HCT116 (cell line): ENCODE measurements at regions not wholly inside any gene's neighbourhood (a gene's known extent, or its start where the extent isn't known, plus 50 kb on each side); places are given as distances from the start of the nearest gene placed in this dataset.

Source experiments
- ATAC-seq: fragments of 200-7000 bp; cut with Tn5 transposase; 2 replicates; pipeline ENCODE4 v1.9.1; 2020; ENCODE audit warnings: mild to moderate bottlenecking, moderate library complexity
- BruUV-seq: library from RNA; stranded (reverse); fragments of 400-500 nt; replicated peaks from 2 replicates; lab custom pipeline; 2021; lab: Mats Ljungman, UMichigan
- CTCF ChIA-PET: fragments of 300-600 bp; sonication (Branson Sonifier 250); formaldehyde crosslinking; loops from one replicate; lab custom pipeline; 2021; ENCODE audit warnings: antibody characterized with exemption; lab: Charles Lee
- POLR2A ChIA-PET: fragments of 300-600, 350-600 bp; sonication (Branson Sonifier 250); formaldehyde crosslinking; loops from one replicate; lab custom pipeline; 2021; ENCODE audit warnings: antibody characterized with exemption; lab: Charles Lee
- RAD21 ChIA-PET, 2 experiments: fragments of 300-600 bp; sonication (Branson Sonifier 250); formaldehyde crosslinking; loops; one replicate each; lab custom pipeline; 2023; ENCODE audit warnings: low total read pairs in 2 of 2; ENCODE audit not compliant: uncharacterized antibody in 2 of 2, unreplicated experiment in 2 of 2, low non-redundant PET in 1 of 2; lab: Charles Lee
- DNase-seq: peaks from one replicate; pipeline ENCODE4 v3.0.0-alpha.2; 2010; ENCODE audit warnings: low read depth, low spot score
- H2AFZ ChIP-seq: fragments of 200-600 bp; shearing (Covaris generic), sonication (generic); 2 replicates; pipeline ENCODE4 v1.6.1; 2017; ENCODE audit warnings: low read depth, mixed run types, mixed read lengths, antibody characterized with exemption, low read length; ENCODE audit not compliant: poor library complexity, severe bottlenecking
- H3K27ac ChIP-seq: 2 replicates; pipeline ENCODE4 v1.5.1; 2012; ENCODE audit warnings: low read depth, low read length
- H3K27me3 ChIP-seq: fragments of 200-600 bp; sonication (generic); 2 replicates; pipeline ENCODE4 v1.6.1; 2016; ENCODE audit warnings: mixed run types, low read length, mixed read lengths; ENCODE audit not compliant: insufficient read depth
- H3K36me3 ChIP-seq, 2 experiments: fragments of 200-500 bp in 1 of 2; fragments of 200-600 bp in 1 of 2; sonication (Bioruptor generic) in 1 of 2; sonication (generic) in 1 of 2; 2 replicates each; pipeline versions ENCODE4 v1.5.1 to v1.6.1; 2014 to 2016; ENCODE audit warnings: low read length in 2 of 2, inconsistent platforms in 1 of 2, mixed read lengths in 1 of 2, mixed run types in 1 of 2; ENCODE audit not compliant: insufficient read depth in 2 of 2, control insufficient read depth in 1 of 2
- H3K4me1 ChIP-seq, 2 experiments: fragments of 200-600 bp in 1 of 2; sonication (generic) in 1 of 2; 2 replicates each; pipeline versions ENCODE4 v1.5.1 to v1.6.1; 2012 to 2017; ENCODE audit warnings: low read length in 2 of 2, inconsistent platforms in 1 of 2, mild to moderate bottlenecking in 1 of 2, mixed read lengths in 1 of 2, mixed run types in 1 of 2, moderate library complexity in 1 of 2; ENCODE audit not compliant: insufficient read depth in 2 of 2, control insufficient read depth in 1 of 2
- H3K4me2 ChIP-seq: fragments of 200-600 bp; sonication (generic); 2 replicates; pipeline ENCODE4 v1.6.1; 2017; ENCODE audit warnings: mixed run types, low read length, mixed read lengths
- H3K4me3 ChIP-seq, 2 experiments: fragments of 200-600 bp in 1 of 2; sonication (generic) in 1 of 2; replicated peaks in 1 of 2; 2 replicates each; pipeline ENCODE4 v1.5.1; 2011 to 2016; ENCODE audit warnings: low read length in 2 of 2, control low read depth in 1 of 2, low read depth in 1 of 2, mild to moderate bottlenecking in 1 of 2, mixed read lengths in 1 of 2, mixed run types in 1 of 2
- H3K79me2 ChIP-seq: fragments of 200-600 bp; sonication (generic); 2 replicates; pipeline ENCODE4 v1.6.1; 2017; ENCODE audit warnings: mild to moderate bottlenecking, mixed run types, low read length, moderate library complexity, mixed read lengths; ENCODE audit not compliant: insufficient read depth
- H3K9ac ChIP-seq: fragments of 200-600 bp; sonication (generic); 2 replicates; pipeline ENCODE4 v1.6.1; 2016; ENCODE audit warnings: low read length, mixed read lengths
- H3K9me2 ChIP-seq: fragments of 200-600 bp; sonication (generic), shearing (Covaris generic); 2 replicates; pipeline ENCODE4 v1.6.1; 2017; ENCODE audit warnings: mixed run types, mild to moderate bottlenecking, moderate library complexity; ENCODE audit not compliant: insufficient read depth
- H3K9me3 ChIP-seq, 2 experiments: fragments of 200-500 bp in 1 of 2; fragments of 200-600 bp in 1 of 2; sonication (Bioruptor generic) in 1 of 2; sonication (generic) in 1 of 2; 2 replicates each; pipeline ENCODE4 v1.6.1; 2014 to 2017; ENCODE audit warnings: low read length in 2 of 2, mixed read lengths in 2 of 2, inconsistent platforms in 1 of 2, low read depth in 1 of 2, mild to moderate bottlenecking in 1 of 2, mixed run types in 1 of 2, moderate library complexity in 1 of 2; ENCODE audit not compliant: control insufficient read depth in 1 of 2, insufficient read depth in 1 of 2
- H4K20me1 ChIP-seq: fragments of 200-600 bp; sonication (generic), shearing (Covaris generic); 2 replicates; pipeline ENCODE4 v1.6.1; 2017; ENCODE audit warnings: mixed run types, mild to moderate bottlenecking, moderate library complexity; ENCODE audit not compliant: insufficient read depth
- CBX3 ChIP-seq: IDR thresholded peaks from 2 replicates; pipeline ENCODE4 v1.6.1; 2012; ENCODE audit warnings: low read depth
- CEBPB ChIP-seq: IDR thresholded peaks from 2 replicates; pipeline ENCODE4 v1.6.1; 2012; ENCODE audit warnings: low read depth
- EGR1 ChIP-seq: IDR thresholded peaks from 2 replicates; pipeline ENCODE4 v1.6.1; 2012; ENCODE audit warnings: low read depth
- ELF1 ChIP-seq: IDR thresholded peaks from 2 replicates; pipeline ENCODE4 v1.6.1; 2012; ENCODE audit warnings: low read depth, borderline replicate concordance
- EZH2 ChIP-seq: fragments of 200-600 bp; sonication (generic); IDR thresholded peaks from 2 replicates; pipeline ENCODE4 v1.6.1; 2017; ENCODE audit warnings: antibody characterized with exemption, mixed run types
- EZH2phosphoT487 ChIP-seq: fragments of 200-600 bp; IDR thresholded peaks from 2 replicates; pipeline ENCODE4 v1.6.1; 2018; ENCODE audit warnings: antibody characterized with exemption, borderline replicate concordance
- FOSL1 ChIP-seq: IDR thresholded peaks from 2 replicates; pipeline ENCODE4 v1.6.1; 2012; ENCODE audit warnings: low read depth
- JUND ChIP-seq: IDR thresholded peaks from 2 replicates; pipeline ENCODE4 v1.6.1; 2012
- POLR2A ChIP-seq: IDR thresholded peaks from 2 replicates; pipeline ENCODE4 v1.7.0; 2011; ENCODE audit warnings: borderline replicate concordance; ENCODE audit not compliant: insufficient read depth, insufficient read length; ENCODE audit errors: extremely low read depth
- POLR2AphosphoS5 ChIP-seq: IDR thresholded peaks from 2 replicates; pipeline ENCODE4 v1.6.1; 2011; ENCODE audit warnings: mild to moderate bottlenecking, low read depth, low read length, moderate library complexity
- RAD21 ChIP-seq: IDR thresholded peaks from 2 replicates; pipeline ENCODE4 v1.6.1; 2012; ENCODE audit warnings: low read depth, mild to moderate bottlenecking
- SP1 ChIP-seq: IDR thresholded peaks from 2 replicates; pipeline ENCODE4 v1.6.1; 2012; ENCODE audit warnings: low read depth
- SRF ChIP-seq: IDR thresholded peaks from 2 replicates; pipeline ENCODE4 v1.6.1; 2012; ENCODE audit warnings: low read depth
- ZFX ChIP-seq: fragments of 450-650 bp; IDR thresholded peaks from 2 replicates; pipeline ENCODE4 v1.6.1; 2017
- intact Hi-C: fragments of 100-400 bp; cut with micrococcal nuclease; formaldehyde crosslinking; loops from 2 replicates; pipeline ENCODE4 v1.10.0; 2022
- TF ChIP-seq, protein P1 (sequence below): IDR thresholded peaks from 2 replicates; pipeline ENCODE4 v1.6.1; 2011; ENCODE audit warnings: mild to moderate bottlenecking, low read length, moderate library complexity; ENCODE audit not compliant: insufficient replicate concordance; ENCODE audit errors: extremely low read depth
- TF ChIP-seq, protein P2 (sequence below): IDR thresholded peaks from 2 replicates; pipeline ENCODE4 v1.6.1; 2012; ENCODE audit warnings: low read depth
- TF ChIP-seq, protein P3 (sequence below): IDR thresholded peaks from 2 replicates; pipeline ENCODE4 v1.6.1; 2012
- TF ChIP-seq, protein P4 (sequence below), 3 experiments: fragments of 200-600 bp in 1 of 3; sonication (generic) in 1 of 3; IDR thresholded peaks in 2 of 3; conservative IDR thresholded peaks in 1 of 3; 2 replicates each; pipeline ENCODE4 v1.5.1; 2012 to 2017; ENCODE audit warnings: low read depth in 2 of 3, low read length in 2 of 3, antibody characterized with exemption in 1 of 3, borderline replicate concordance in 1 of 3, control low read depth in 1 of 3, mild to moderate bottlenecking in 1 of 3, mixed read lengths in 1 of 3, mixed run types in 1 of 3, moderate library complexity in 1 of 3; ENCODE audit not compliant: insufficient read depth in 1 of 3

DNA sequence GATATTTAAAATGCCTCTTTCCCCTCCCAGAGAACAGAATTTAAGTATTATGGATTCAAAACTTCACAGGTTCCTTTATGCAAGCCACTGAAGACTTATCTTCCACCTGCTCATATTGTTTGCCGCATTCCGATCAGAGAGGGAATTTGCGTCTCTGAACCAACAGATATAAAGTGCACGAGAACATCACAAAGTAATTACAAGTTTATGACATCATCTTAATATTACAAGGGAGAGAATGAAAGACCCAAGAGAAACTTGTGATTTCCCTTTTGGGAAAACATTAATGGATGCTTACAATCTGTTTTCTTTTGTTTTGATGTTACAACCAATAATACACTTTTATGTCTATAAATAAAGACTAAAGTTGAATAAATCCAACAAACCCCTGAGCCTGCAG, 631.0 kb downstream of the BCL11A start:
- ChIA-PET CTCF (no interaction called here), RAD21 (no interaction called here), POLR2A (no interaction called here)
- Histone ChIP-seq H3K27me3 (no peaks in the 10 kb centered on the region), H3K36me3 (no peaks in the 10 kb centered on the region), H4K20me1 (no peaks in the 10 kb centered on the region), H2AFZ (no peak overlapping the region), H3K9ac (no peak overlapping the region), H3K4me1 (no peaks in the 10 kb centered on the region), H3K9me3 (no peaks in the 10 kb centered on the region), H3K79me2 (no peaks in the 10 kb centered on the region), H3K27ac (no peak overlapping the region), H3K9me2 (no peaks in the 10 kb centered on the region), H3K4me3 (no peak overlapping the region), H3K4me2 (no peak overlapping the region)
- intact Hi-C loops: no loop called here
- ATAC-seq (no peak), DNase-seq (no peak)
- no peak for TF ChIP-seq ELF1
- TF ChIP-seq ZFX: no peak
- TF ChIP-seq EZH2: no peak
- no peak for TF ChIP-seq JUND
- TF ChIP-seq SP1: no peak
- TF ChIP-seq CBX3: no peak
- no peak for TF ChIP-seq RAD21
- no peak for TF ChIP-seq POLR2AphosphoS5
- TF ChIP-seq EZH2phosphoT487: no peak
- TF ChIP-seq CEBPB: no peak
- no peak for TF ChIP-seq FOSL1
- TF ChIP-seq, protein P1, sequence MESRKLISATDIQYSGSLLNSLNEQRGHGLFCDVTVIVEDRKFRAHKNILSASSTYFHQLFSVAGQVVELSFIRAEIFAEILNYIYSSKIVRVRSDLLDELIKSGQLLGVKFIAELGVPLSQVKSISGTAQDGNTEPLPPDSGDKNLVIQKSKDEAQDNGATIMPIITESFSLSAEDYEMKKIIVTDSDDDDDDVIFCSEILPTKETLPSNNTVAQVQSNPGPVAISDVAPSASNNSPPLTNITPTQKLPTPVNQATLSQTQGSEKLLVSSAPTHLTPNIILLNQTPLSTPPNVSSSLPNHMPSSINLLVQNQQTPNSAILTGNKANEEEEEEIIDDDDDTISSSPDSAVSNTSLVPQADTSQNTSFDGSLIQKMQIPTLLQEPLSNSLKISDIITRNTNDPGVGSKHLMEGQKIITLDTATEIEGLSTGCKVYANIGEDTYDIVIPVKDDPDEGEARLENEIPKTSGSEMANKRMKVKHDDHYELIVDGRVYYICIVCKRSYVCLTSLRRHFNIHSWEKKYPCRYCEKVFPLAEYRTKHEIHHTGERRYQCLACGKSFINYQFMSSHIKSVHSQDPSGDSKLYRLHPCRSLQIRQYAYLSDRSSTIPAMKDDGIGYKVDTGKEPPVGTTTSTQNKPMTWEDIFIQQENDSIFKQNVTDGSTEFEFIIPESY: no peak
- TF ChIP-seq, protein P2, sequence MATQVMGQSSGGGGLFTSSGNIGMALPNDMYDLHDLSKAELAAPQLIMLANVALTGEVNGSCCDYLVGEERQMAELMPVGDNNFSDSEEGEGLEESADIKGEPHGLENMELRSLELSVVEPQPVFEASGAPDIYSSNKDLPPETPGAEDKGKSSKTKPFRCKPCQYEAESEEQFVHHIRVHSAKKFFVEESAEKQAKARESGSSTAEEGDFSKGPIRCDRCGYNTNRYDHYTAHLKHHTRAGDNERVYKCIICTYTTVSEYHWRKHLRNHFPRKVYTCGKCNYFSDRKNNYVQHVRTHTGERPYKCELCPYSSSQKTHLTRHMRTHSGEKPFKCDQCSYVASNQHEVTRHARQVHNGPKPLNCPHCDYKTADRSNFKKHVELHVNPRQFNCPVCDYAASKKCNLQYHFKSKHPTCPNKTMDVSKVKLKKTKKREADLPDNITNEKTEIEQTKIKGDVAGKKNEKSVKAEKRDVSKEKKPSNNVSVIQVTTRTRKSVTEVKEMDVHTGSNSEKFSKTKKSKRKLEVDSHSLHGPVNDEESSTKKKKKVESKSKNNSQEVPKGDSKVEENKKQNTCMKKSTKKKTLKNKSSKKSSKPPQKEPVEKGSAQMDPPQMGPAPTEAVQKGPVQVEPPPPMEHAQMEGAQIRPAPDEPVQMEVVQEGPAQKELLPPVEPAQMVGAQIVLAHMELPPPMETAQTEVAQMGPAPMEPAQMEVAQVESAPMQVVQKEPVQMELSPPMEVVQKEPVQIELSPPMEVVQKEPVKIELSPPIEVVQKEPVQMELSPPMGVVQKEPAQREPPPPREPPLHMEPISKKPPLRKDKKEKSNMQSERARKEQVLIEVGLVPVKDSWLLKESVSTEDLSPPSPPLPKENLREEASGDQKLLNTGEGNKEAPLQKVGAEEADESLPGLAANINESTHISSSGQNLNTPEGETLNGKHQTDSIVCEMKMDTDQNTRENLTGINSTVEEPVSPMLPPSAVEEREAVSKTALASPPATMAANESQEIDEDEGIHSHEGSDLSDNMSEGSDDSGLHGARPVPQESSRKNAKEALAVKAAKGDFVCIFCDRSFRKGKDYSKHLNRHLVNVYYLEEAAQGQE: no peak
- TF ChIP-seq POLR2A: no peak
- no peak for TF ChIP-seq SRF
- TF ChIP-seq, protein P3, sequence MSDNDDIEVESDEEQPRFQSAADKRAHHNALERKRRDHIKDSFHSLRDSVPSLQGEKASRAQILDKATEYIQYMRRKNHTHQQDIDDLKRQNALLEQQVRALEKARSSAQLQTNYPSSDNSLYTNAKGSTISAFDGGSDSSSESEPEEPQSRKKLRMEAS: no peak
- no peak for TF ChIP-seq EGR1
- TF ChIP-seq, protein P4, sequence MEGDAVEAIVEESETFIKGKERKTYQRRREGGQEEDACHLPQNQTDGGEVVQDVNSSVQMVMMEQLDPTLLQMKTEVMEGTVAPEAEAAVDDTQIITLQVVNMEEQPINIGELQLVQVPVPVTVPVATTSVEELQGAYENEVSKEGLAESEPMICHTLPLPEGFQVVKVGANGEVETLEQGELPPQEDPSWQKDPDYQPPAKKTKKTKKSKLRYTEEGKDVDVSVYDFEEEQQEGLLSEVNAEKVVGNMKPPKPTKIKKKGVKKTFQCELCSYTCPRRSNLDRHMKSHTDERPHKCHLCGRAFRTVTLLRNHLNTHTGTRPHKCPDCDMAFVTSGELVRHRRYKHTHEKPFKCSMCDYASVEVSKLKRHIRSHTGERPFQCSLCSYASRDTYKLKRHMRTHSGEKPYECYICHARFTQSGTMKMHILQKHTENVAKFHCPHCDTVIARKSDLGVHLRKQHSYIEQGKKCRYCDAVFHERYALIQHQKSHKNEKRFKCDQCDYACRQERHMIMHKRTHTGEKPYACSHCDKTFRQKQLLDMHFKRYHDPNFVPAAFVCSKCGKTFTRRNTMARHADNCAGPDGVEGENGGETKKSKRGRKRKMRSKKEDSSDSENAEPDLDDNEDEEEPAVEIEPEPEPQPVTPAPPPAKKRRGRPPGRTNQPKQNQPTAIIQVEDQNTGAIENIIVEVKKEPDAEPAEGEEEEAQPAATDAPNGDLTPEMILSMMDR (IDR thresholded peaks at IDR 0.05 in 2 of 3, conservative IDR thresholded peaks at IDR 0.05 in 1 of 3; ENCODE audit: borderline replicate concordance in 1 of 3, insufficient read depth in 1 of 3, low read depth in 2 of 3, low read length in 2 of 3): no peak
- BruUV-seq: no TSS peak
